ENCODE measurements at regions not wholly inside any gene's neighbourhood (a gene's known extent, or its start where the extent isn't known, plus 50 kb on each side); places are given as distances from the start of the nearest gene placed in this dataset.

DNA sequence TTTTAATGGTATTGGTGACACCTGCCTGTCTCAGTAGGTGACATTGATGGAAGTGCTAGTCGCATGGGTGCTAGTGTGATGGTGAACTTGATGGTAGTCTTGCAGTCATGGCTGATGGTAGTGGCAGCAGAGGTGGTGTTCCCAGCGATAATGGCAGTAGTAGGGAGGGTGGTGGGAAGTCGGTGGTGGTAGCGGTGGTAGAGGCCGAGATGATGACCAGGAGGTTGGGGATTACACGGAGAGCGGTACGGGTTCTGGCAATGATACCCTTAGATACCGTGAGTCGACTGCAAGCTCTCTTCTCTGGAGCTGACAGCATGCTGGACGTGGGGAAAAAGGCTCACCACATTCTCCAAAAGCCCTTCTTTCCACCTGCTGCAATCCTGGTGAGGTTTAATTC is 99.4 kb upstream of the SLC2A1 start:
- DNase-seq, result no peak

DNA sequence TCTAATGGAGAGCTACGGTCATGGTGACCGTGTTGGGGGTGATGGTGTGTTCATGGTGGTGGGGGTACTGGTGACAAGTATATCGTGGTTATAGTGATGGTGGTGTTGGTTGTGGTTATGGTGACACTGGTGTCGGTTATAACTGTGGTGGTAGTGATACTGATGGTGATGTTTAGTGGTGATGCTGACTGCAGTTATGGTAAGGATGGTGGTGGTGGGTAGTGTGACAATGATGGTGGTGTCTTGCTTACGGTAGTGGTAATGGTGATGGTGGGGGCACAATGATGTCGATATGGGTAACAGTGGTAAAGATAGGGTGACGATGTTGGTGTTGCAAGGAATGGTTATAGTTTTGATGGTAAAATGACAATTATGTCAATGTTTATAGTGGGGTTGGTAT is 98.9 kb upstream of the SLC2A1 start:
- DNase-seq, result no peak
- TF ChIP-seq, protein P1, sequence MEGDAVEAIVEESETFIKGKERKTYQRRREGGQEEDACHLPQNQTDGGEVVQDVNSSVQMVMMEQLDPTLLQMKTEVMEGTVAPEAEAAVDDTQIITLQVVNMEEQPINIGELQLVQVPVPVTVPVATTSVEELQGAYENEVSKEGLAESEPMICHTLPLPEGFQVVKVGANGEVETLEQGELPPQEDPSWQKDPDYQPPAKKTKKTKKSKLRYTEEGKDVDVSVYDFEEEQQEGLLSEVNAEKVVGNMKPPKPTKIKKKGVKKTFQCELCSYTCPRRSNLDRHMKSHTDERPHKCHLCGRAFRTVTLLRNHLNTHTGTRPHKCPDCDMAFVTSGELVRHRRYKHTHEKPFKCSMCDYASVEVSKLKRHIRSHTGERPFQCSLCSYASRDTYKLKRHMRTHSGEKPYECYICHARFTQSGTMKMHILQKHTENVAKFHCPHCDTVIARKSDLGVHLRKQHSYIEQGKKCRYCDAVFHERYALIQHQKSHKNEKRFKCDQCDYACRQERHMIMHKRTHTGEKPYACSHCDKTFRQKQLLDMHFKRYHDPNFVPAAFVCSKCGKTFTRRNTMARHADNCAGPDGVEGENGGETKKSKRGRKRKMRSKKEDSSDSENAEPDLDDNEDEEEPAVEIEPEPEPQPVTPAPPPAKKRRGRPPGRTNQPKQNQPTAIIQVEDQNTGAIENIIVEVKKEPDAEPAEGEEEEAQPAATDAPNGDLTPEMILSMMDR (IDR thresholded peaks at IDR 0.05), result no peak
- peaks cover 15% of the 10 kb centered on the region for H3K4me1 ChIP-seq
- ATAC-seq, result no peak
- H3K27ac ChIP-seq, result peak overlapping the region; percentile 3
- no peaks in the 10 kb centered on the region for H3K9me3 ChIP-seq
- H3K27me3 ChIP-seq, result no peaks in the 10 kb centered on the region
- intact Hi-C loops (cut with DNase I), result no loop called here
- no peaks in the 10 kb centered on the region for H3K36me3 ChIP-seq
- H3K4me3 ChIP-seq, result no peak overlapping the region

More for the DNA sequence above, 99.4 kb upstream of the SLC2A1 start:
- peaks cover 15% of the 10 kb centered on the region for H3K4me1 ChIP-seq
- TF ChIP-seq, protein P1 (IDR thresholded peaks at IDR 0.05), result no peak
- no peak for ATAC-seq
- no peak overlapping the region for H3K27ac ChIP-seq
- H3K9me3 ChIP-seq, result no peaks in the 10 kb centered on the region
- intact Hi-C loops (cut with DNase I), result no loop called here
- H3K4me3 ChIP-seq, result no peak overlapping the region
- H3K36me3 ChIP-seq, result no peaks in the 10 kb centered on the region
- no peaks in the 10 kb centered on the region for H3K27me3 ChIP-seq

DNA sequence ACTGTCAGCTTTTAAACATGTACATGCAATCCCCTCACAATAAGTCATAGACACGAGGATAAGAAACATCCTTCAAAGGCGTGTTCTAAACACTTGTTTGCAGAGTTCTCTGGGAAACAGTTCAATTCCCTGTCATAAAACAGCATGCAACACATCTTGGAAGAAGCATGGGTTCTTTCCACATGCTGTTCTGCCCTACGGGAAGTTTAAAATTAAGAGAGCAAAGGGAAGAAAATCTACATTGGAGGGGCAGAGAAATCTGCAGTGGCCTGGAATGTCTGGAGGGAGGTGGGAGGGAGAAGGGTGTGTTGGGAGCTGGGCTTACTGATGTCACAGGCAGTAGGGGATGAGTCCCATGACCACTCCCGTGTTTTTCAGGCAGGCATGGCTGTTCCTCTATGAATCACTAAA is 98.3 kb upstream of the SLC2A1 start:
- Histone ChIP-seq H3K4me3 (no peak overlapping the region), H3K4me1 (peaks cover 15% of the 10 kb centered on the region), H3K27ac (peak overlapping the region; percentile 3), H3K9me3 (no peaks in the 10 kb centered on the region), H3K36me3 (no peaks in the 10 kb centered on the region), H3K27me3 (no peaks in the 10 kb centered on the region)
- no peak for ATAC-seq
- TF ChIP-seq, protein P1 (IDR thresholded peaks at IDR 0.05), result no peak
- intact Hi-C loops (cut with DNase I), result no loop called here
- no peak for DNase-seq

DNA sequence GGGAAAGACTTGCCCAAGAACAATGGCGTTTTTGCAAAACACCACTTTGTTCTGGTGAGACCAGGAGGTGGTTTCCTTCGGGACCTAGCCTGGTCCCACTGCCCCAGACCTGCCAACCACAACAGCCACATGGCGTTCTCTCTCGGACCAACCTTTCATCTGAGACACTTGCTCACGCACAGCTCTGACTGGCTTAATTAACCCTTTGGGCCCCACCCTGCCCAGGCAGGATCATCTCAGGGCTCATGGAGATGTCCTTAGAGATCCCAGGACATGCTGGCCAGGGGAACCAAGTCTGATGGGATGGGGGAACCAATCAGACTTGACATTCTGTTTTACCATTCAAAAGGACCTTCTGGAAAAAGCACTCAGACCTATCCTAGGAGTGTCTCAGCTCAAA is 97.8 kb upstream of the SLC2A1 start:
- no peak overlapping the region for H3K4me3 ChIP-seq
- H3K27ac ChIP-seq, result no peak overlapping the region
- intact Hi-C loops (cut with DNase I), result no loop called here
- no peaks in the 10 kb centered on the region for H3K36me3 ChIP-seq
- TF ChIP-seq, protein P1 (IDR thresholded peaks at IDR 0.05), result no peak
- H3K9me3 ChIP-seq, result no peaks in the 10 kb centered on the region
- no peak for DNase-seq
- ATAC-seq, result no peak
- no peaks in the 10 kb centered on the region for H3K27me3 ChIP-seq
- H3K4me1 ChIP-seq, result peaks cover 15% of the 10 kb centered on the region

DNA sequence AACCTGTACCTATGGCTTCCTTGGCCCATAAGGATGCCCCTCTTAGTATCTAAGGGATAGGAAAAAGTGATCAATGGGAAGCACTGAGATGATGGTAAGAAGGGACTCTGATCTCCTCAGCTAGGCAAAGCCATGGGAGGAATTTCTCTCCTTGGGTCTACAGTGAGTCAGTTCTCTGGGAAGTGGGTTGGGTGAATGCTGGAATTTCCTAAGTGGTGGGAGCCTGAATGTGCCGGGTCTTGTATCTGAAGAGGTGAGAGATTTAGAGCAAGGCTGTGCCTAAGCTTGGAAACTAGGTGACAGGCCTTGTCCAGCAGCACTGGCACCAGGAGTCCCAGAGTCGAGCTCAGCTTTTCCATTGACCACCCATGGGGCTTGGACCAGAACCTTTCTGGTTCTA is 96.3 kb upstream of the SLC2A1 start:
- H3K4me1 ChIP-seq, result peaks cover 15% of the 10 kb centered on the region
- no peaks in the 10 kb centered on the region for H3K27me3 ChIP-seq
- H3K4me3 ChIP-seq, result no peak overlapping the region
- ATAC-seq (no peak), DNase-seq (no peak)
- H3K27ac ChIP-seq, result no peak overlapping the region
- H3K9me3 ChIP-seq, result no peaks in the 10 kb centered on the region
- no peaks in the 10 kb centered on the region for H3K36me3 ChIP-seq
- intact Hi-C loops (cut with DNase I), result no loop called here
- TF ChIP-seq, protein P1 (IDR thresholded peaks at IDR 0.05), result no peak

DNA sequence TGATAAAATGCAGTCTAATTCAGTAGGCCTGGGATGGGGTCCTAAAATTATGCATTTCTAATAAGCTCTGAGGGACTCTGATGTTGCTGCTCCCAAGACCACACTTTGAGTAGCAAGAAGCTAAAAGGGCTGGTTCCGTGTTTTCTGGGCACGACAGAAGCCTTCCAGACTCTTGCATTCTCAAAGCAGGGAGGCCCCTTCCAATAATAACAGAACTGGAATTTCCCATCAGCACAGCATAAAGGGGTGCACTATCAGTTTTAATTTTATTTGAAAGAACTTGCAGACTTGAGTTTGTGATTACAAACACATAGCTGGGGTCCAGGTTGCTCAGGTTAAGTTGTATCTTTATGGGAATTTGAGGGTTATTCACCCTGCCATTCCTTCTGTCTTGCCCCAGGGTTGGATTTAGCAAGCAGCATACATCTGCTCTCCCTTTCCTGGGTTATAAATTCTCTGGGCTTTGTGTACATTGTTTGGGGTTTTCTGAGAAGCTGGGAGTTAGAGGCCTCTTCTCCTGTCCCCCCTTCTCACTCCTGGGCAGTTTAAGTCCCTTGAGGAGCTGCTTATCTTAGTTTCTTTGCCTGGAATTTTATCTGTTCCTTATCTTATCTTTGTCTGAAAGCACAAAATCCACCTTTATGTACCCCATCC is 94.2 kb upstream of the SLC2A1 start:
- no peaks in the 10 kb centered on the region for H3K27me3 ChIP-seq
- no peaks in the 10 kb centered on the region for H3K9me3 ChIP-seq
- ATAC-seq (no peak), DNase-seq (no peak)
- peaks cover 6% of the 10 kb centered on the region for H3K4me1 ChIP-seq
- no peak overlapping the region for H3K4me3 ChIP-seq
- TF ChIP-seq, protein P1 (IDR thresholded peaks at IDR 0.05), result no peak
- H3K36me3 ChIP-seq, result no peaks in the 10 kb centered on the region
- no peak overlapping the region for H3K27ac ChIP-seq
- intact Hi-C loops (cut with DNase I), result no loop called here

Data from upper lobe of right lung (tissue), 1 donor.